ENCODE measurements at regions not wholly inside any gene's neighbourhood (a gene's known extent, or its start where the extent isn't known, plus 50 kb on each side); places are given as distances from the start of the nearest gene placed in this dataset.
"Not testable (repeated sequence)": the region's sequence is repeated elsewhere in the genome, so short reads cannot be mapped to it uniquely, and the experiment has no call there.

DNA sequence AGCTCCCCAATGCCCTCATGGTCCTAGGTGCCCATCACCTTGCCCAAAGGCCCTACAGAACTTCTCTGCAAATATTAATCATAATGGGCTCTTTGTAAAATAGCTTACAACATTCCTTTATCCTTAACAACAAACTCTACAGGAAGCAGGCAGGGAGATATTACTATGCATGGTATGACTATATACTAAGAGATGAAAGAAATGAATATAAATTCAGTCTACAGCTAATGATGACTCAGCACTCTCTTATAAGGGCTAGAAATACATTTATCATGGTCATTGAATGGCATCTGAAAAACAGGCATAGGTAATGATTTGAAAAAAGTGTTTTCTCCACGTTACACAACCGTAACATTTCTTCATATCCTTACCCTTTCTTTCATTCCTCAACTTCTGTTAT, 254.8 kb upstream of the DSEL start:
- TF ChIP-seq, protein P1, sequence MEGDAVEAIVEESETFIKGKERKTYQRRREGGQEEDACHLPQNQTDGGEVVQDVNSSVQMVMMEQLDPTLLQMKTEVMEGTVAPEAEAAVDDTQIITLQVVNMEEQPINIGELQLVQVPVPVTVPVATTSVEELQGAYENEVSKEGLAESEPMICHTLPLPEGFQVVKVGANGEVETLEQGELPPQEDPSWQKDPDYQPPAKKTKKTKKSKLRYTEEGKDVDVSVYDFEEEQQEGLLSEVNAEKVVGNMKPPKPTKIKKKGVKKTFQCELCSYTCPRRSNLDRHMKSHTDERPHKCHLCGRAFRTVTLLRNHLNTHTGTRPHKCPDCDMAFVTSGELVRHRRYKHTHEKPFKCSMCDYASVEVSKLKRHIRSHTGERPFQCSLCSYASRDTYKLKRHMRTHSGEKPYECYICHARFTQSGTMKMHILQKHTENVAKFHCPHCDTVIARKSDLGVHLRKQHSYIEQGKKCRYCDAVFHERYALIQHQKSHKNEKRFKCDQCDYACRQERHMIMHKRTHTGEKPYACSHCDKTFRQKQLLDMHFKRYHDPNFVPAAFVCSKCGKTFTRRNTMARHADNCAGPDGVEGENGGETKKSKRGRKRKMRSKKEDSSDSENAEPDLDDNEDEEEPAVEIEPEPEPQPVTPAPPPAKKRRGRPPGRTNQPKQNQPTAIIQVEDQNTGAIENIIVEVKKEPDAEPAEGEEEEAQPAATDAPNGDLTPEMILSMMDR (conservative IDR thresholded peaks at IDR 0.05), result no peak
- no peak overlapping the region; the same call in 1 of the 2 replicates for H3K27ac ChIP-seq

DNA sequence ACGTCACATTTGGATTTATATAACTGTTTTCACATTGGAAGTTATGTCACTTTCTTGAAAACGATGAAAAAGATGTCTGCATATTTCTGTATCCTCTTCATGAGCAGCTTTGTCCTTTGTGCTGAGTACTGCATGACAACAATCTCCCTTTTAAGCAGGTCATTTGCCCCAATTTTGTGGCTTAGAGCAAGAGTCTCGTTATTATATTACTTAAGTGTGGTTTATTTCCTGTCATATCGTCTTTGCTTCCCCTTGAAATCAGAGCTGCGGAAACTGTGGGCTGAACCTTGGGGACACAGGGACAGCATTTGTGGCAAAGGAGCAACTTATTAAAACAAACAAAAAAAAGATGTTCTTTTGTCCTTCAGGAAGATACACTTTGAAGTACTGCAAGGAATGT, 254.0 kb upstream of the DSEL start:
- TF ChIP-seq ZFX (IDR thresholded peaks at IDR 0.05), result no peak
- TF ChIP-seq, protein P1 (conservative IDR thresholded peaks at IDR 0.05), result no peak
- no peak overlapping the region; the same call in 1 of the 2 replicates for H3K27ac ChIP-seq

DNA sequence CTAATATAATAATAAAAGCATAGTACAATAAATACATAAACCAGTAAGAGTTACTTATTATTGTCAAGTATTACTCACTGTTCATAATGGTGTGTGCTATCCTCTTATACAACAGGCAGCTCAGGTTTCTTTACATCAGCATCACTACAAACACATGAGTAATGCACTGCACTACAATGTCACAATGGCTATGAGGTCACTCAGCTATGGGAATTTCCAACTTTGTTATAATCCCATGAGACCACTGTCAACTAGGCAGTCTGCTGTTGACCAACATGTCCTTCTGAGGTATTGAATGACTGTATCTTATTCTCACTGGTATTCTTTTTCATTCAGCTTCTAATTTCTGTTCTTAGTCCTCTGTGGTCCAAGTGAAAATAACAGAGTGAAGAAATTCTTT, 250.4 kb upstream of the DSEL start:
- no peak for TF ChIP-seq ZFX (IDR thresholded peaks at IDR 0.05)
- TF ChIP-seq, protein P1 (conservative IDR thresholded peaks at IDR 0.05), result no peak
- H3K27ac ChIP-seq, result no peak overlapping the region

DNA sequence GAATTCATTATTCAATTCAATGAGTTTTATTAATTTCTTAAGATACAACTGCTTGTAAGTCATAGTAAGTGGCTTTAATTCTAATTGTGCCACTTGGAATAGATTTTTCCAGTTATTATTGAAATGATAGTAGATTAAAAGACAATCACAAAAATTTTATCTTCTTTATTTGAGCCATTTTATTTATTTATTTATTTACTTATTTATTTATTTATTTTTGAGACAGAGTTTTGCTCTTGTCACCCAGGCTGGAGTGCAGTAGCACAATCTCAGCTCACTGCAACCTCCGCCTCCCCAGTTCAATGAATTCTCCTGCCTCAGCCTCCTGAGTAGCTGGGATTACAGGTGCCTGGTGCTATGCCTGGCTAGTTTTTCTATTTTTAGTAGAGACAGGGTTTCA, 235.7 kb upstream of the DSEL start:
- not testable (repeated sequence) for H3K27ac ChIP-seq

DNA sequence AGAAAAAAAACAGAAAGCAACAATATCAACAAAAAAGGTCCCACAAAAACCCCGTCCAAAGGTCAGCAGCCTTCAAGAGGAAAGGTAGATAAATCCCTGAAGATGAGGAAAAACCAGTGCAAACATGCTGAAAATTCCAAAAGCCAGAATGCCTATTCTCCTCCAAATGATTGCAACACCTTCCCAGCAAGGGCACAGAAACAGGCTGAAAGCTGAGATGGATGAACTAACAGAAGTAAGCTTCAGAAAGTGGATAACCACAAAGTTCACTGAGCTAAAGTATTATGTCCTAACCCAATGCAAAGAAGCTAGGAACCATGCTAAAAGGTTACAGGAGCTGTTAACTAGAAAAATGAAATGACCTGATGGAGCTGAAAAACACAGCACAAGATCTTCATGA, 226.4 kb upstream of the DSEL start:
- H3K27ac ChIP-seq, result no peak overlapping the region
- no peak for TF ChIP-seq ZFX (IDR thresholded peaks at IDR 0.05)

DNA sequence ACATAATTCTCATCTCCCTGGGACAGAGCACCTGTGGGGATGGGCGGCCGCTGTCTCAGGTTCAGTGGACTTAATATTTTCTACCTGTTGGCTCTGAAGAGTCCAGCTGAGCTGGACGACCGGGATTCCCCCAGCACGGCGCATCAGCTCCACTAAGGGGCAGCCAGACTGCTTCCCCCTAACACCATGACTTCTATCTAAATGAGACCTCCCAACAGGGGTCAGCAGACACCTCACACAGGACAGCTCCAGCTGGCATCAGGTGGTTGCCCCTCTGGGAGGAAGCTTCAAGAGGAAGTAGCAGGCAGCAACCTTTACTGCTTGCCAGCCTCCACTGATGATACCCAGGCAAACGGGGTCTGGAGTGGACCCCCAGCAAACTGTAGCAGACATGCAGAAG, 226.0 kb upstream of the DSEL start:
- H3K27ac ChIP-seq, result no peak overlapping the region
- TF ChIP-seq, protein P1 (conservative IDR thresholded peaks at IDR 0.05), result no peak
- no peak for TF ChIP-seq ZFX (IDR thresholded peaks at IDR 0.05)

DNA sequence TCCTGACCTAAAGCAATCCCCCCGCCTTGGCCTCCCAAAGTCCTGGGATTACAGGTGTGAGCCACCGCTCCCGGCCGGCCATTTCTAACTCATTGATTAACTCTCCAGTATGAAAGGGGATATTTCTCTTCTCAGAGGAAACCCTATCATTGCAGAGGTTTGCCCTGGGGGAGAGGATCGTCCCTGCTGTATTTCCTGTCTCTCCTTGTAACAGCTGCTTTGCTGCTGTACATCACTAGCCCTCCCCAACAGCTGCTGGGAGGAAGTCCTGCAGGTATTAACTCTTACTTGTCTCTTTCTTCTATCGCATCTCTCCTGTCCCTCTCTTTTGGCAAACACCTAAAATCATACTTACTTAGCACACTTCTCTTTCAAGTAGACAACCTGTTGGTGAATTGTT, 219.0 kb upstream of the DSEL start:
- TF ChIP-seq, protein P1 (conservative IDR thresholded peaks at IDR 0.05), result no peak
- TF ChIP-seq ZFX (IDR thresholded peaks at IDR 0.05), result no peak
- H3K27ac ChIP-seq, result no peak overlapping the region

DNA sequence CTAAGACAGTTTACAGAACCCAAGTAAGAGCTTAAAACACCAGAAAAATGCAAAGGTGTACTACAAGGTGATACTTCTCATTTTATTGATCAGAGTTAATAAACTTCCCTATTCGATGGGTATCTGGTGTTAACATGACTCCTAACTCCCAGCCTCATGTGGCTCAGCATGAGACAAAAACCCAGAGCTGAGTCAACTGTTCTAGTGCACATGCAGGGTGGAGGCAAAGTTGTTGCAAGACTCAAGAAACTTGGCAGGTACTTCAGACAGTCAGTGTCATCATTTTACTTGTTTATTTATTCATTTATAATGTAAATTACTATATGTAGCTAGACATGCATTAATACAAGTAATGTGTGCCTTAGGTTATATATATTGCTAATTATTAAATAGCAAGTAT, 216.6 kb upstream of the DSEL start:
- TF ChIP-seq ZFX (IDR thresholded peaks at IDR 0.05), result no peak
- TF ChIP-seq, protein P1 (conservative IDR thresholded peaks at IDR 0.05), result no peak

DNA sequence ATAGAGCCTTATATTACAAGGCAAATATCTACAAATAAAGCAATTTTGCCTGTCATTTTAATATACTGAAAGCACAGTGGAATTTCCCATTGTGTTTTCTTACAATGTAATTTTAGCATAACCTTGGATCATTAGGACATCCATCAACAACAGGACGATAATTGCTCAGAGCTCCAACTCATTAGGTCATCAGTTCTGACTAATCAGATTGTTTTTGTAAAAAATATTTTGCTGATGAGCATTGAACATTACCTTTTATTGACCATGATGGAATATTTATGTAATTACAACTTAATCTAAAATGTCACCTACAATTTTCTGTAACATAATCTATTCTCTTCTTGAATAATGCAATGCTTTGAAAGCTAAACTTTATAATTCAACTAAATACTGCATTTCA, 215.3 kb upstream of the DSEL start:
- H3K27ac ChIP-seq, result no peak overlapping the region
- TF ChIP-seq, protein P1 (conservative IDR thresholded peaks at IDR 0.05), result no peak
- TF ChIP-seq ZFX (IDR thresholded peaks at IDR 0.05), result no peak

More for the DNA sequence above, 216.6 kb upstream of the DSEL start:
- H3K27ac ChIP-seq, result no peak overlapping the region

All from C4-2B (cell line).